Spinal cord (tissue), 9 donors: ENCODE measurements at regions not wholly inside any gene's neighbourhood (a gene's known extent, or its start where the extent isn't known, plus 50 kb on each side); places are given as distances from the start of the nearest gene placed in this dataset.

Source experiments
- DNase-seq, 6 donors: peaks; one replicate each; pipeline versions ENCODE4 v3.0.0 to v3.0.0-alpha.2; 2013 to 2015; ENCODE audit warnings: low spot score in 6 of 6, low read depth in 4 of 6
- H3K27ac ChIP-seq: one replicate; pipeline ENCODE4 v1.5.1; 2013; ENCODE audit warnings: low read depth, low read length, control low read depth
- H3K27me3 ChIP-seq: one replicate; pipeline ENCODE4 v1.6.1; 2013; ENCODE audit warnings: low read length; ENCODE audit not compliant: control insufficient read depth, insufficient read depth
- H3K36me3 ChIP-seq: one replicate; pipeline ENCODE4 v1.6.1; 2013; ENCODE audit warnings: low read length; ENCODE audit not compliant: control insufficient read depth, insufficient read depth
- H3K4me1 ChIP-seq: one replicate; pipeline ENCODE4 v1.6.1; 2013; ENCODE audit warnings: low read length; ENCODE audit not compliant: control insufficient read depth, insufficient read depth
- H3K4me3 ChIP-seq: one replicate; pipeline ENCODE4 v1.5.1; 2013; ENCODE audit warnings: low read depth, low read length, control low read depth
- H3K9me3 ChIP-seq: one replicate; pipeline ENCODE4 v1.6.1; 2013; ENCODE audit warnings: low read length; ENCODE audit not compliant: control insufficient read depth, insufficient read depth
- WGBS: methylation state at CpG from one replicate; pipeline ENCODE4 v1.1.5; 2013; ENCODE audit warnings: missing lambda C conversion rate; ENCODE audit not compliant: insufficient coverage; 5-methylcytosine and 5-hydroxymethylcytosine counted together
- donor health status: healthy.

DNA sequence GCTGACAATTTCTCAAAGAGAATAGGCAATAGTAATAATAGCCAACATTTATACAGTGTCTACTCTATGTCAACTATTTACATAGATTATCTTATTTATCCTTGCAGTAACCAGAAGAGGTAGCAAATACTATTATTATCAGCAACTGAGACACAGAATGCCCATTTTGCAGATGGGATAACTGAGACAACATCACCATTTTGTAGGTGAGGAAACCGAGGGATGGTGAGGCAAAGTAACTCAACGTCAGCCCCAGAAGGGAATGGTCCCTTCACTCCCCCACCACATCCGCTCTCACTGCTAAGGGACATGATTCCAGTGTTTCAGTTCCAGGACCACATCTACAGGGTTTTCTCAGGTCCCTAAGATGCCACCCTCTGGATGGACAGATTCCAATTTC, 261.2 kb upstream of the NEBL start:
- WGBS: 96% methylated on average over 3 of the region's 3 CpGs
- no peak overlapping the region for H3K4me3 ChIP-seq
- H3K36me3 ChIP-seq: no peaks in the 10 kb centered on the region
- no peak for DNase-seq
- no peak overlapping the region for H3K27ac ChIP-seq
- no peaks in the 10 kb centered on the region for H3K27me3 ChIP-seq
- peaks cover 3% of the 10 kb centered on the region for H3K4me1 ChIP-seq
- no peaks in the 10 kb centered on the region for H3K9me3 ChIP-seq

DNA sequence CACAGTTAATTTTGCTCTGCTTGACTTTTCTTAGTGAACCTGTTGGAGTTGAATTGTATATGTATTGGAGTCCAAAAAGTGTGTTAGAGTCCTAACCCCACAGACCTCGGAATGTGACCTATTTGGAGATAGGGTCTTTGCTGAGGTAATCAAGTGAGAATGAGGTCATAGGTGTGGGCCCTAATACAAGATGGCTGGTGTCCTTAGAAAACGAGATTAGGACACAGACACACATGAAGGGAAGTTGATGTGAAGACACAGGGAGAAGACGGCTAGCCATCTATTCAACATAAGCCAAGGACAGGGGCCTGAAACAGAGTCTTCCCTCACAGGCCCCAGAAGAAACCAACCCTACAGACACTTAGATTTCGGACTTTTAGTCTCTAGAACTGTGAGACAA, 260.6 kb upstream of the NEBL start:
- no peak overlapping the region for H3K4me3 ChIP-seq
- no peaks in the 10 kb centered on the region for H3K36me3 ChIP-seq
- H3K4me1 ChIP-seq: peaks cover 3% of the 10 kb centered on the region
- H3K27ac ChIP-seq: no peak overlapping the region
- WGBS: 88% methylated on average over 2 of the region's 4 CpGs
- no peaks in the 10 kb centered on the region for H3K9me3 ChIP-seq
- no peak for DNase-seq
- no peaks in the 10 kb centered on the region for H3K27me3 ChIP-seq

DNA sequence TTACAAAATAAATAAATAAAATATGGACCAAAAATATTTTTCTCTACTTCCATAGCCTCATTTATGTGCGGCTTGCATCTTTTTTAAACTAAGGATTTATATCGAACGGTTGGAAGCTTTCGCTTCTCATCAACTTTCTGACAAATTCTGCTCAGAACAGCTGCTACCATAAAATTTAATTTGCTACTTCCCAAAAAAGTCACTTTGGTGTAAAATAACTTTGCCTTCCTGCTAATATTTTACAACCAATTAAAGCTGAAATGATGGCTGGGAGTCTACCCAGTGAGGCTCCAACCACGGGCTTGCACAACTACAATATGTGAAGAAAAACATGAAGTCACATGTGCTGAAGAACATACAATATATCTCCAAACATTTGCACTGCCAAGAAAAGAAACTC, 253.1 kb upstream of the NEBL start:
- Histone ChIP-seq H3K27ac (no peak overlapping the region), H3K9me3 (no peaks in the 10 kb centered on the region)
- 83% methylated on average over 4 of the region's 5 CpGs for WGBS

GRCh38 chr10:21146436-21146789, 249.3 kb upstream of the NEBL start:
- DNase-seq: peak in 2 of 6 donors; percentile 66 to 79
- Histone ChIP-seq H3K9me3 (no peaks in the 10 kb centered on the region), H3K4me1 (peaks cover 12% of the 10 kb centered on the region), H3K36me3 (no peaks in the 10 kb centered on the region), H3K27me3 (no peaks in the 10 kb centered on the region), H3K27ac (peak overlapping the region; percentile 38), H3K4me3 (no peak overlapping the region)
- no CpG with 5 or more reads among the region's 1 CpG for WGBS

More for the DNA sequence above, 253.1 kb upstream of the NEBL start:
- H3K4me1 ChIP-seq: peaks cover 8% of the 10 kb centered on the region
- DNase-seq: peak in 2 of 6 donors; percentile 43 to 58
- H3K27me3 ChIP-seq: no peaks in the 10 kb centered on the region
- H3K4me3 ChIP-seq: no peak overlapping the region
- H3K36me3 ChIP-seq: no peaks in the 10 kb centered on the region

GRCh38 chr10:21145751-21146435, 248.8 kb upstream of the NEBL start:
- Histone ChIP-seq H3K9me3 (no peaks in the 10 kb centered on the region), H3K4me3 (no peak overlapping the region), H3K4me1 (peaks cover 12% of the 10 kb centered on the region), H3K27me3 (no peaks in the 10 kb centered on the region), H3K36me3 (no peaks in the 10 kb centered on the region), H3K27ac (peak overlapping the region; percentile 38)
- 42% methylated on average over 2 of the region's 13 CpGs for WGBS
- DNase-seq: peak in 5 of 6 donors; percentile 40 to 81 (median 52)

DNA sequence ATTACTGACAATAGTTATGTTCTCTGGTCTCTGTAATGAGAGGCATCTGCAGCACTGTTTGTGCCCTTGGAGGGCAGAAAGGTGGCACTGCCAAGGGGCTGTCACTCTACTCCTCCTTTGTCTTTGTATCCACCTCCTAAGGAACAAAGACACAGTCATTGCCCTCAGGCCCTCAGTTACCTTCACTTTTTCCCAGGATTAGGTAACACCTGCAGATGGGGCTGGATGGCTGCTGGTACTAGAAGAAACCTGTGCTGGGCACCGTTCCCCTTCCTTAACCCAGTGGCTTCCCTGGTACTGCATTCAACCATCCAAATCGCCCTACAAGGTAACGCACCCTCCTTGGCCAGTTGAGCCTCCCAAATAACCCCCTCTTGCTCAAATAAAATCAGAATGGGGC, 246.9 kb upstream of the NEBL start:
- Histone ChIP-seq H3K9me3 (no peaks in the 10 kb centered on the region), H3K27me3 (no peaks in the 10 kb centered on the region), H3K36me3 (no peaks in the 10 kb centered on the region), H3K4me1 (peaks cover 12% of the 10 kb centered on the region), H3K27ac (no peak overlapping the region), H3K4me3 (no peak overlapping the region)
- 86% methylated on average over 3 of the region's 3 CpGs for WGBS
- no peak for DNase-seq

GRCh38 chr10:21141946-21142492, 244.9 kb upstream of the NEBL start:
- WGBS: 33% methylated on average over 1 of the region's 2 CpGs
- DNase-seq: no peak
- no peaks in the 10 kb centered on the region for H3K36me3 ChIP-seq
- no peak overlapping the region for H3K27ac ChIP-seq
- H3K4me3 ChIP-seq: no peak overlapping the region
- peaks cover 12% of the 10 kb centered on the region for H3K4me1 ChIP-seq
- no peaks in the 10 kb centered on the region for H3K27me3 ChIP-seq
- H3K9me3 ChIP-seq: no peaks in the 10 kb centered on the region

DNA sequence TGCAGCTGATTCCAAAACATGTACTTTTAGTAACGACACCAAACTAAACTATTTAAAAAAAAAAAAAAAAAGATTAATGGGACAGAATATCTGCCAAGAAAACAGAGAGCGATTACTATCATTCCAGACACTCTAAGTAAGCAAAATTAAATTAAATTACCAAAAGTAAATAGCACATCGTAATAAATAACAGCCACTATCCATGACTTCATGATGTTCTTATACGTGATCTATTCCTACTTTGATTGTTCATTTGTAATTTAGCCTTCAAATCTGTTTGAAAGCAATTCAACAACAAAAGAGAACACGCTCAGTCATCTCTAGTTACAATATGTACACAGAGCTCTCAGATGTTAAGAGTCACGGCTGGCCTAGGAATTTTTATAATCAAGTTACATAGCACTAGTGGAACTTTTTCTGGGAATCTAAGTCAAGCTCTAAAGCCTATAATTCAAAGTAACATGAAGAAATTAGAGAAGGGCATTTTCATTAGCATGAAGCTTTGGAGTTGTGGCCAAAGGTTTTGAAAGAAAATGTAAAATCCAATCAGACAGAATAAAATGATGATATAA, 241.7 kb upstream of the NEBL start:
- H3K27ac ChIP-seq: no peak overlapping the region

DNA sequence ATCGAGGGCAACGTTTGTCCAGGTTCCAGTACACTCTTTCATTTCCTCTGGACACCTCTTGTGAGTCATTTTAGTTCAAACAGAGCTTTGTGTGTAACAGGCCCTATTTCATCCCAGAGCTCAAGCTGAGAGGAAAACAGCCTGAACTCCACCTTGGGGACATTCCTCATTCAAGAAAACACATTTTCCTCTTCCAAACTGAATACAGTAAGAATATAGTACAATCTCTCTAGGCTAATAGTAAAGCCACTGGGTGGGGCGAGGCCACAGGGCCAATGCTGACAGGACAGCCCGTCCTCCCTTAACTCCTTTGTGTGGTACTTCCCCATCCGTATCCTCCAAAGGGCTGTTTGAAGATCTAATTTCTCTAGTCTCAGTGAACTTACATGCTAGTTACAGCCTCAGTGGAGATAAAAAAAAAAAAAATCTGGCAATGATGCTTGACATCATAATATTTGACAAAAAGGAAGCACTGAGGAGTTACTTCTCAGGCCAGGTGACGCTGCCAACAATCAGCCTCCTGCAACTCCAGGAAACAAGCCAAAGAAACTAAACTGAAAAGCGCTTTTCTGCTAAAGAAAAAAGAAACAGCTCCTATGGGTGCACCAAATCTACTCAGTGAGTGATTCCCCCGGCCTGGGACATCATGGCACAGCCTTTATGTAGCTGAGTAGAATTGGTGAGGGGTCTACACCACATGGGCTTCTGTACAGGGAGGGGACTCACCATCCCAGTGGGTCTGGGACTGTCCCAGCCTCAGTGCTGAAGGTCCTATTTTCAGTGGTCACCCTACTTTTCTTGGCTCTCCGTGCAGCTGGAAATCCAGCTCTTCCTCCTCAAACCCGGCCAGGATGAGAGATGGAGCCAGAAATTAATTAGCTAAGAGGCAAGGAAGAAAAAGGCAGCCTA, 238.2 kb upstream of the NEBL start:
- H3K4me3 ChIP-seq: no peak overlapping the region
- 23% methylated on average over 3 of the region's 10 CpGs for WGBS
- no peaks in the 10 kb centered on the region for H3K27me3 ChIP-seq
- peaks cover 11% of the 10 kb centered on the region for H3K4me1 ChIP-seq
- peak overlapping the region; percentile 62 for H3K27ac ChIP-seq
- DNase-seq: peak in 2 of 6 donors; percentile 46 to 57
- no peaks in the 10 kb centered on the region for H3K36me3 ChIP-seq
- no peaks in the 10 kb centered on the region for H3K9me3 ChIP-seq

More for the DNA sequence above, 241.7 kb upstream of the NEBL start:
- no peaks in the 10 kb centered on the region for H3K9me3 ChIP-seq
- H3K36me3 ChIP-seq: no peaks in the 10 kb centered on the region
- DNase-seq: no peak
- peaks cover 16% of the 10 kb centered on the region for H3K4me1 ChIP-seq
- WGBS: no CpG with 5 or more reads among the region's 6 CpGs
- no peaks in the 10 kb centered on the region for H3K27me3 ChIP-seq
- H3K4me3 ChIP-seq: no peak overlapping the region
